DND-41 (cell line): ENCODE measurements at regions not wholly inside any gene's neighbourhood (a gene's known extent, or its start where the extent isn't known, plus 50 kb on each side); places are given as distances from the start of the nearest gene placed in this dataset.
A peak's percentile ranks its signal among the peaks of the same experiment; 100 is the strongest.

ENCODE experiments used
- ATAC-seq: fragments of 200-7000 bp; cut with Tn5 transposase; 3 replicates; pipeline ENCODE4 v1.9.1; 2021; ENCODE audit warnings: low read depth; ENCODE audit not compliant: insufficient read depth
- DNase-seq: peaks from one replicate; pipeline ENCODE4 v3.0.0-alpha.2; 2020
- H2AFZ ChIP-seq: 2 replicates; pipeline ENCODE4 v1.6.0; 2012; ENCODE audit warnings: low read depth, low read length
- H3K27ac ChIP-seq: 2 replicates; pipeline ENCODE4 v1.5.1; 2012; ENCODE audit warnings: low read length, inconsistent platforms
- H3K27me3 ChIP-seq: fragments of 200-600 bp; sonication (generic); 2 replicates; pipeline ENCODE4 v1.6.0; 2012; ENCODE audit warnings: low read length, mild to moderate bottlenecking, inconsistent platforms; ENCODE audit not compliant: insufficient read depth, poor library complexity
- H3K36me3 ChIP-seq: 2 replicates; pipeline ENCODE4 v1.5.1; 2012; ENCODE audit warnings: low read length, inconsistent platforms; ENCODE audit not compliant: insufficient read depth
- H3K4me1 ChIP-seq: 2 replicates; pipeline ENCODE4 v1.5.1; 2012; ENCODE audit warnings: mild to moderate bottlenecking, low read length; ENCODE audit not compliant: insufficient read depth
- H3K4me2 ChIP-seq: 2 replicates; pipeline ENCODE4 v1.6.0; 2012; ENCODE audit warnings: mild to moderate bottlenecking, moderate library complexity, low read length, inconsistent platforms; ENCODE audit not compliant: insufficient read depth
- H3K4me3 ChIP-seq, 2 experiments: fragments of 200-600 bp in 1 of 2; shearing (Covaris generic) in 1 of 2; 2 replicates each; pipeline ENCODE4 v1.5.1; 2012 to 2016; ENCODE audit warnings: inconsistent platforms in 2 of 2, low read length in 2 of 2, mild to moderate bottlenecking in 2 of 2, low read depth in 1 of 2, moderate library complexity in 1 of 2
- H3K79me2 ChIP-seq: 2 replicates; pipeline ENCODE4 v1.6.0; 2012; ENCODE audit warnings: low read length, inconsistent platforms; ENCODE audit not compliant: insufficient read depth
- H3K9ac ChIP-seq: 2 replicates; pipeline ENCODE4 v1.6.0; 2012; ENCODE audit warnings: low read depth, mild to moderate bottlenecking, inconsistent platforms, low read length, moderate library complexity
- H3K9me3 ChIP-seq: 2 replicates; pipeline ENCODE4 v1.5.1; 2012; ENCODE audit warnings: low read length, moderate library complexity, mild to moderate bottlenecking, inconsistent platforms; ENCODE audit not compliant: insufficient read depth, severe bottlenecking
- H4K20me1 ChIP-seq: 2 replicates; pipeline ENCODE4 v1.6.0; 2012; ENCODE audit warnings: low read length; ENCODE audit not compliant: insufficient read depth
- CTCF ChIP-seq: IDR thresholded peaks from 2 replicates; pipeline ENCODE4 v1.5.1; 2012; ENCODE audit warnings: borderline replicate concordance, low read length, moderate library complexity, mild to moderate bottlenecking; ENCODE audit not compliant: poor library complexity, severe bottlenecking; ENCODE audit errors: extremely low read depth
- EZH2 ChIP-seq: IDR thresholded peaks from 3 replicates; pipeline ENCODE4 v1.6.1; 2012; ENCODE audit warnings: borderline replicate concordance, low read depth, mild to moderate bottlenecking, moderate library complexity, low read length, inconsistent platforms; ENCODE audit not compliant: severe bottlenecking

DNA sequence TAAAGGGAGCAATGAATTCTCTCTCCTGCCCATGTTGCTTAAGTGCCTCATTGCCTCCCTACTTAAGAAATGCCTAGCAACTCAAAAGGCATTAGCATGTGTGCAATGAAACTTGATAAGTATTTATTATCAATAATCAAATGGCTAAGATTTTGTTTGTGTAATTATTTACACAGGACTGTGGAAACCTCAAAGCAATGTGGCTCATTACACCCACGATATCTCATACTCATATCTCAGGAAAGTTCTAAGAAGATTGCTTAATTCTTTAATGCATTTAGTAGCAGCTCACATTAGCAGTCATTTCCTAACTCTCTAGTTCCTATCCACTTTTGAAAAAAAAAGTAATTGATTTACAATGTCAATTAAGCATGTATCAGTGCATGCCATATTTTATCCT lies 253.3 kb downstream of the DUSP10 start:
- H3K4me2 ChIP-seq: no peak overlapping the region
- no peak for DNase-seq

GRCh38 chr1:221494670-221495069 lies 247.2 kb downstream of the DUSP10 start:
- no peak for ATAC-seq
- TF ChIP-seq EZH2 (no peak), CTCF (no peak)
- no peaks in the 10 kb centered on the region for H3K36me3 ChIP-seq
- no peak overlapping the region for H3K9ac ChIP-seq
- H3K4me1 ChIP-seq: no peaks in the 10 kb centered on the region
- no peaks in the 10 kb centered on the region for H3K27me3 ChIP-seq
- H3K4me3 ChIP-seq: no peak overlapping the region
- DNase-seq: no peak
- H3K27ac ChIP-seq: no peak overlapping the region
- H2AFZ ChIP-seq: peak overlapping the region; percentile 31; the same call in 1 of the 2 replicates
- no peak overlapping the region for H3K4me2 ChIP-seq
- no peaks in the 10 kb centered on the region for H3K9me3 ChIP-seq
- no peaks in the 10 kb centered on the region for H3K79me2 ChIP-seq
- H4K20me1 ChIP-seq: no peaks in the 10 kb centered on the region

More for the DNA sequence above, 253.3 kb downstream of the DUSP10 start:
- H4K20me1 ChIP-seq: no peaks in the 10 kb centered on the region
- H3K9me3 ChIP-seq: no peaks in the 10 kb centered on the region
- TF ChIP-seq CTCF (no peak), EZH2 (no peak)
- no peak overlapping the region for H3K4me3 ChIP-seq
- no peaks in the 10 kb centered on the region for H3K4me1 ChIP-seq
- no peaks in the 10 kb centered on the region for H3K27me3 ChIP-seq
- H3K79me2 ChIP-seq: no peaks in the 10 kb centered on the region
- no peaks in the 10 kb centered on the region for H3K36me3 ChIP-seq
- H3K27ac ChIP-seq: no peak overlapping the region
- H2AFZ ChIP-seq: no peak overlapping the region
- no peak for ATAC-seq
- no peak overlapping the region for H3K9ac ChIP-seq

GRCh38 chr1:221497046-221497445 lies 244.8 kb downstream of the DUSP10 start:
- TF ChIP-seq EZH2 (no peak), CTCF (no peak)
- Histone ChIP-seq H3K9me3 (peaks cover 3% of the 10 kb centered on the region), H3K79me2 (no peaks in the 10 kb centered on the region), H3K4me2 (no peak overlapping the region), H3K9ac (no peak overlapping the region), H3K4me1 (no peaks in the 10 kb centered on the region), H3K27ac (no peak overlapping the region), H3K4me3 (no peak overlapping the region), H2AFZ (no peak overlapping the region), H3K27me3 (no peaks in the 10 kb centered on the region), H4K20me1 (no peaks in the 10 kb centered on the region), H3K36me3 (no peaks in the 10 kb centered on the region)
- ATAC-seq (no peak), DNase-seq (no peak)

- Histone ChIP-seq H2AFZ (no peak overlapping the region), H3K4me1 (no peaks in the 10 kb centered on the region), H3K9me3 (peaks cover 6% of the 10 kb centered on the region), H3K4me2 (no peak overlapping the region), H3K36me3 (no peaks in the 10 kb centered on the region), H3K9ac (no peak overlapping the region), H3K79me2 (no peaks in the 10 kb centered on the region), H3K4me3 (no peak overlapping the region), H3K27me3 (no peaks in the 10 kb centered on the region), H4K20me1 (no peaks in the 10 kb centered on the region), H3K27ac (no peak overlapping the region)
- ATAC-seq (no peak), DNase-seq (no peak)
- TF ChIP-seq CTCF (no peak), EZH2 (no peak)
These were observed 238.6 kb downstream of the DUSP10 start for GRCh38 chr1:221503268-221503667.
